ENCODE measurements at regions not wholly inside any gene's neighbourhood (a gene's known extent, or its start where the extent isn't known, plus 50 kb on each side); places are given as distances from the start of the nearest gene placed in this dataset.

GRCh38 chr2:48070415-48070814, 164.1 kb upstream of the FBXO11 start:
- no peak overlapping the region for H3K4me2 ChIP-seq (ENCODE audit: unreplicated experiment)
- H3K9ac ChIP-seq = no peak overlapping the region
- H3K36me3 ChIP-seq (ENCODE audit: low read depth) = no peaks in the 10 kb centered on the region
- 44 to 58% methylated on average over 3 of the region's 3 CpGs for WGBS, 2 experiments (ENCODE audit: low coverage in 1 of 2, low lambda C conversion rate in 2 of 2, missing lambda C conversion rate in 2 of 2)
- no peaks in the 10 kb centered on the region; the same call in 1 of the 2 replicates for H4K20me1 ChIP-seq (ENCODE audit: insufficient read depth)
- in situ Hi-C loops (cut with MboI) = no loop called here
- TF ChIP-seq EZH2phosphoT487 (IDR thresholded peaks at IDR 0.05; ENCODE audit: insufficient read depth, low read depth) (no peak), EZH2 (IDR thresholded peaks at IDR 0.05; ENCODE audit: insufficient read depth, poor library complexity, severe bottlenecking) (no peak)
- DNase-seq = no peak
- no peak overlapping the region for H3K27ac ChIP-seq
- H3F3A ChIP-seq (ENCODE audit: insufficient read depth) = no peaks in the 10 kb centered on the region
- H3K9me2 ChIP-seq (ENCODE audit: insufficient read depth) = no peaks in the 10 kb centered on the region
- H3K4me3 ChIP-seq = no peak overlapping the region
- no peaks in the 10 kb centered on the region for H3K79me2 ChIP-seq (ENCODE audit: insufficient read depth)
- no peaks in the 10 kb centered on the region for H3K9me3 ChIP-seq (ENCODE audit: low read depth)
- no peak overlapping the region for H2AFZ ChIP-seq
- no peaks in the 10 kb centered on the region for H3K4me1 ChIP-seq (ENCODE audit: insufficient read depth)
- peaks cover 4% of the 10 kb centered on the region for H3K27me3 ChIP-seq (replicated peaks; ENCODE audit: insufficient read depth)

- H3F3A ChIP-seq (ENCODE audit: insufficient read depth) = no peaks in the 10 kb centered on the region
- peaks cover 9% of the 10 kb centered on the region for H3K27me3 ChIP-seq (replicated peaks; ENCODE audit: insufficient read depth)
- H2AFZ ChIP-seq = no peak overlapping the region
- no peaks in the 10 kb centered on the region for H3K36me3 ChIP-seq (ENCODE audit: low read depth)
- no peak overlapping the region for H3K4me3 ChIP-seq
- DNase-seq = no peak
- no peaks in the 10 kb centered on the region; the same call in 1 of the 2 replicates for H4K20me1 ChIP-seq (ENCODE audit: insufficient read depth)
- no peak overlapping the region for H3K9ac ChIP-seq
- in situ Hi-C loops (cut with MboI) = no loop called here
- 56 to 57% methylated on average over 5 of the region's 5 CpGs for WGBS, 2 experiments (ENCODE audit: low coverage in 1 of 2, low lambda C conversion rate in 2 of 2, missing lambda C conversion rate in 2 of 2)
- H3K9me3 ChIP-seq (ENCODE audit: low read depth) = no peaks in the 10 kb centered on the region
- TF ChIP-seq EZH2phosphoT487 (IDR thresholded peaks at IDR 0.05; ENCODE audit: insufficient read depth, low read depth) = no peak
- TF ChIP-seq EZH2 (IDR thresholded peaks at IDR 0.05; ENCODE audit: insufficient read depth, poor library complexity, severe bottlenecking) = no peak
- no peak overlapping the region for H3K27ac ChIP-seq
- no peaks in the 10 kb centered on the region for H3K9me2 ChIP-seq (ENCODE audit: insufficient read depth)
- H3K4me2 ChIP-seq (ENCODE audit: unreplicated experiment) = no peak overlapping the region
- no peaks in the 10 kb centered on the region for H3K4me1 ChIP-seq (ENCODE audit: insufficient read depth)
- no peaks in the 10 kb centered on the region for H3K79me2 ChIP-seq (ENCODE audit: insufficient read depth)
Observed at GRCh38 chr2:48072583-48072982, 166.3 kb upstream of the FBXO11 start.

- no peak for DNase-seq
- Histone ChIP-seq H3F3A (ENCODE audit: insufficient read depth) (no peaks in the 10 kb centered on the region), H3K9ac (no peak overlapping the region), H2AFZ (no peak overlapping the region), H3K4me1 (ENCODE audit: insufficient read depth) (no peaks in the 10 kb centered on the region), H3K27ac (no peak overlapping the region), H3K4me2 (ENCODE audit: unreplicated experiment) (no peak overlapping the region), H3K4me3 (no peak overlapping the region), H3K79me2 (ENCODE audit: insufficient read depth) (no peaks in the 10 kb centered on the region), H3K9me3 (ENCODE audit: low read depth) (no peaks in the 10 kb centered on the region), H4K20me1 (ENCODE audit: insufficient read depth) (no peaks in the 10 kb centered on the region), H3K36me3 (ENCODE audit: low read depth) (no peaks in the 10 kb centered on the region), H3K9me2 (ENCODE audit: insufficient read depth) (no peaks in the 10 kb centered on the region), H3K27me3 (replicated peaks; ENCODE audit: insufficient read depth) (peaks cover 9% of the 10 kb centered on the region)
- TF ChIP-seq EZH2 (IDR thresholded peaks at IDR 0.05; ENCODE audit: insufficient read depth, poor library complexity, severe bottlenecking) (no peak), EZH2phosphoT487 (IDR thresholded peaks at IDR 0.05; ENCODE audit: insufficient read depth, low read depth) (no peak)
- WGBS, 2 experiments (ENCODE audit: low coverage in 1 of 2, low lambda C conversion rate in 2 of 2, missing lambda C conversion rate in 2 of 2) = 1 to 18% methylated on average over 2 of the region's 2 CpGs
- in situ Hi-C loops (cut with MboI) = no loop called here
Observed at GRCh38 chr2:48075631-48076030, 169.3 kb upstream of the FBXO11 start.

- no peak for DNase-seq
- no peaks in the 10 kb centered on the region for H3K9me3 ChIP-seq (ENCODE audit: low read depth)
- H3K9ac ChIP-seq = no peak overlapping the region
- H2AFZ ChIP-seq = no peak overlapping the region
- H3K9me2 ChIP-seq (ENCODE audit: insufficient read depth) = no peaks in the 10 kb centered on the region
- TF ChIP-seq EZH2 (IDR thresholded peaks at IDR 0.05; ENCODE audit: insufficient read depth, poor library complexity, severe bottlenecking) (no peak), EZH2phosphoT487 (IDR thresholded peaks at IDR 0.05; ENCODE audit: insufficient read depth, low read depth) (no peak)
- no peak overlapping the region for H3K4me3 ChIP-seq
- no peaks in the 10 kb centered on the region for H4K20me1 ChIP-seq (ENCODE audit: insufficient read depth)
- 76 to 78% methylated on average over 6 of the region's 6 CpGs for WGBS, 2 experiments (ENCODE audit: low coverage in 1 of 2, low lambda C conversion rate in 2 of 2, missing lambda C conversion rate in 2 of 2)
- no peak overlapping the region for H3K4me2 ChIP-seq (ENCODE audit: unreplicated experiment)
- no peak overlapping the region for H3K27ac ChIP-seq
- H3K79me2 ChIP-seq (ENCODE audit: insufficient read depth) = no peaks in the 10 kb centered on the region
- in situ Hi-C loops (cut with MboI) = no loop called here
- no peaks in the 10 kb centered on the region for H3K4me1 ChIP-seq (ENCODE audit: insufficient read depth)
- H3F3A ChIP-seq (ENCODE audit: insufficient read depth) = no peaks in the 10 kb centered on the region
- no peaks in the 10 kb centered on the region for H3K36me3 ChIP-seq (ENCODE audit: low read depth)
- peaks cover 2% of the 10 kb centered on the region; the same call in 1 of the 2 replicates for H3K27me3 ChIP-seq (replicated peaks; ENCODE audit: insufficient read depth)
Observed at GRCh38 chr2:48080534-48081316, 174.4 kb upstream of the FBXO11 start.

Measured in GM23248 (cell line).